HUES48 (cell line): ENCODE measurements at regions not wholly inside any gene's neighbourhood (a gene's known extent, or its start where the extent isn't known, plus 50 kb on each side); places are given as distances from the start of the nearest gene placed in this dataset.

Experiments
- H3K27ac ChIP-seq: one replicate; pipeline ENCODE4 v1.7.0; 2013; ENCODE audit warnings: low read depth, low read length, inconsistent platforms
- H3K27me3 ChIP-seq: 2 replicates; pipeline ENCODE4 v1.6.1; 2013; ENCODE audit warnings: mild to moderate bottlenecking, low read length; ENCODE audit not compliant: control insufficient read depth, insufficient read depth
- H3K36me3 ChIP-seq: 2 replicates; pipeline ENCODE4 v1.6.1; 2013; ENCODE audit warnings: low read length; ENCODE audit not compliant: control insufficient read depth, insufficient read depth
- H3K4me1 ChIP-seq: 2 replicates; pipeline ENCODE4 v1.6.1; 2013; ENCODE audit warnings: mild to moderate bottlenecking, low read length; ENCODE audit not compliant: control insufficient read depth, insufficient read depth
- H3K4me3 ChIP-seq: 2 replicates; pipeline ENCODE4 v1.5.1; 2013; ENCODE audit warnings: mild to moderate bottlenecking, low read depth, low read length
- H3K9ac ChIP-seq: 2 replicates; pipeline ENCODE4 v1.6.1; 2013; ENCODE audit warnings: mild to moderate bottlenecking, low read depth, low read length, moderate library complexity
- H3K9me3 ChIP-seq: 2 replicates; pipeline ENCODE4 v1.6.1; 2013; ENCODE audit warnings: low read length; ENCODE audit not compliant: control insufficient read depth, insufficient read depth

DNA sequence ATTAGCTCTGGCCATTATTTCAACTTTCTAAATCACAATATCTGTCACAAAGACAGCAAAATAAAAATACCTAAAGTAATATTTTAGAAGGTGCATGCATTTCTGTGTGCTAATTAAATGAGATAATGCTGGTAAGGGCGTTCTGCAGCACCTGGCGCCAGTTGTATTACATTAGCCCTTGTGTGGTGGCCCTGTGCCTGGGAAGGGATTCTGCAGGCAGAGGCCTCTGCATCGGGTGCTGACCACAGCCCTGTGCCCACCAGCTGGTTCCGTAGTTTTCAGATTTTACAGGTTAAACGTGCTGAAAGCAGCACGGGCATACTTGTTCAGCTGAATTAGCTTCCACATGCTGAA is 157.7 kb upstream of the PRKCQ start:
- Histone ChIP-seq H3K4me3 (peak overlapping the region; percentile 9; the same call in 1 of the 2 replicates), H3K36me3 (no peaks in the 10 kb centered on the region), H3K27ac (peak overlapping the region; percentile 65), H3K4me1 (peaks cover 30% of the 10 kb centered on the region), H3K9ac (no peak overlapping the region), H3K9me3 (no peaks in the 10 kb centered on the region), H3K27me3 (no peaks in the 10 kb centered on the region)

- Histone ChIP-seq H3K4me1 (peaks cover 30% of the 10 kb centered on the region), H3K4me3 (peak overlapping the region; percentile 9; the same call in 1 of the 2 replicates), H3K36me3 (no peaks in the 10 kb centered on the region), H3K27ac (peak overlapping the region; percentile 65), H3K9me3 (no peaks in the 10 kb centered on the region), H3K27me3 (no peaks in the 10 kb centered on the region), H3K9ac (no peak overlapping the region; the same call in 1 of the 2 replicates)
Measured at GRCh38 chr10:6737080-6737641, 157.1 kb upstream of the PRKCQ start.

DNA sequence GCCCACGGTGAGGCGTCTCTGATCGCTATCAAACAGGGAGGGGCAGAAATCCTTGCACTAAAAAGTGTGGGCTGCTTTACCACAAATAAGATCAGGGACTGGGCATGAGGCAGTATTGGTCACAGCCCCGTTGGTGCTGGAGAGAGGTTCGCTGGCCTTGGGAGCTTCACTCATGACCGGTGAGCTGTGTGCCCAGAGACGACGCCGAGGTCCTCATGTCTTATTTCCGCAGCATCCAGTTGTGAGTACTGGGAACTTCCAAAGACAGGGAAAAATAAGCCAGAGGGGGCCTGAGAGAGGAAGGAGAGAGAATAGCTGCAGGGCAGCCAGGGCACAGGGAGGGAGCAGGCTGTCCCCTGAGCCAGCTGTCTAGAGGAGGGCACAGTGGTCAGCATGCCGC is 154.2 kb upstream of the PRKCQ start:
- Histone ChIP-seq H3K4me3 (no peak overlapping the region), H3K27me3 (no peaks in the 10 kb centered on the region; the same call in 1 of the 2 replicates), H3K36me3 (no peaks in the 10 kb centered on the region), H3K4me1 (peaks cover 30% of the 10 kb centered on the region), H3K9me3 (no peaks in the 10 kb centered on the region), H3K9ac (no peak overlapping the region), H3K27ac (no peak overlapping the region)

DNA sequence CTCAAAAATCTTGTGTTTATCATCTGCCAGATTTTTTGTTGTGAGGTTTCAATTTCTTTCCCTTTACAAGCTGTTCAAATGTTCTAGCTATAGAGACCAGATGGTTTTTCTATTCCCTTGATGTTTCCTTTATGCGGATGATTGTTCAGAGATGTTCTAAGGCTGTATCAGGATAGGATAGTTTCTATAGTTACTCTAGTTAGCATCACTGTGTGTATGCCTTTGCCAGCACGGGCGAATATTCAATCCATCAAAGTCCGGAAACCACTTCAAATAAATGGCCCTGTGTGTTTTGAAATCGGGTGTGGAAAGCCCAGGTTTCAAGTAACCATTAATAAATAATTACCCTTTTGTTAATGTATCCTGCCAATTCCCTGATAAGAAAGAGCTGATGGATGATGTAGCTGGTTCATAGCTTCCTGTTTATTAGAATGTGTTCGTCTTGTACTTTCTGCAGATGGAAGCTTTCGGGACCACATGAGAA is 149.8 kb upstream of the PRKCQ start:
- Histone ChIP-seq H3K27ac (no peak overlapping the region), H3K9me3 (no peaks in the 10 kb centered on the region), H3K36me3 (no peaks in the 10 kb centered on the region), H3K27me3 (no peaks in the 10 kb centered on the region; the same call in 1 of the 2 replicates), H3K4me1 (no peaks in the 10 kb centered on the region), H3K9ac (no peak overlapping the region), H3K4me3 (no peak overlapping the region)

DNA sequence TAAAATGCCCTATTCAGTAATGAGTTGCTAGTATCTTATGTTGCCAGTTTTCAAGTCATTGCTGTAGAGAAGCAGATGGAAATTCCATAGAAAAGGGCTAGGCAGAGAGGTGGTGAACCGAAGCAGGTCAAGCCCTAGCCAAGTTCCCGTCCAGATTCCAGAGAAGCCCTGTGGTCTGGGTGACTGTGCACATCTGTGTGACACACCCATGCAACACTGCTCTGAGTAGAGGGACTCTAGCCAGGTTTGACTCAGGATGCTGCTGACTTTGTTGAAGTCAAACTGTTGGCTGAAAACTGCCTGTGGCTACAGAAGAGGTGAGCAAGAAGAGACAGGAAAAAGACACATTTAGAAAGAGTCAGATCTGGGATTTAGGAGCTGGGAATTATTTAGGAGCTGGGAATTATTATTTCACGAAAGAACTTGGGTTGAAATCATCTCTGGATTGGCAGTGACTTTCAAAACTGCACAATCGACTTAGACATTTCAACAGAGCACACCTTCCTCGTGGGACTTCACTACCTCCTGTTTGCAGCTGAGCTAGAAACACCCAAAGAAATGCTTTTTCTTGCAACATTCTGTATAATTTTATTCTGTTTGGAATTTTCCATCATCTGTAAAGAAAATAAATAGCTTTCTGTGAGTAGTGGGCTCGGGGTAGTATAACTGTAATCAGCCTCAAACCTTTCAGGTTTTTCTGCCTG is 149.1 kb upstream of the PRKCQ start:
- Histone ChIP-seq H3K27ac (no peak overlapping the region), H3K9ac (no peak overlapping the region), H3K9me3 (no peaks in the 10 kb centered on the region), H3K4me1 (no peaks in the 10 kb centered on the region), H3K36me3 (no peaks in the 10 kb centered on the region), H3K4me3 (no peak overlapping the region), H3K27me3 (no peaks in the 10 kb centered on the region; the same call in 1 of the 2 replicates)

- no peak overlapping the region for H3K9ac ChIP-seq
- no peaks in the 10 kb centered on the region for H3K36me3 ChIP-seq
- H3K4me1 ChIP-seq, result peaks cover 11% of the 10 kb centered on the region
- no peaks in the 10 kb centered on the region for H3K9me3 ChIP-seq
- H3K27me3 ChIP-seq, result no peaks in the 10 kb centered on the region; the same call in 1 of the 2 replicates
- H3K27ac ChIP-seq, result no peak overlapping the region
- no peak overlapping the region for H3K4me3 ChIP-seq
Measured at GRCh38 chr10:6726924-6727323, 146.8 kb upstream of the PRKCQ start.

GRCh38 chr10:6722616-6723004 is 142.5 kb upstream of the PRKCQ start:
- Histone ChIP-seq H3K27ac (peak overlapping the region; percentile 74), H3K9ac (no peak overlapping the region), H3K4me3 (no peak overlapping the region), H3K27me3 (no peaks in the 10 kb centered on the region), H3K9me3 (no peaks in the 10 kb centered on the region), H3K4me1 (peaks cover 31% of the 10 kb centered on the region), H3K36me3 (no peaks in the 10 kb centered on the region)

DNA sequence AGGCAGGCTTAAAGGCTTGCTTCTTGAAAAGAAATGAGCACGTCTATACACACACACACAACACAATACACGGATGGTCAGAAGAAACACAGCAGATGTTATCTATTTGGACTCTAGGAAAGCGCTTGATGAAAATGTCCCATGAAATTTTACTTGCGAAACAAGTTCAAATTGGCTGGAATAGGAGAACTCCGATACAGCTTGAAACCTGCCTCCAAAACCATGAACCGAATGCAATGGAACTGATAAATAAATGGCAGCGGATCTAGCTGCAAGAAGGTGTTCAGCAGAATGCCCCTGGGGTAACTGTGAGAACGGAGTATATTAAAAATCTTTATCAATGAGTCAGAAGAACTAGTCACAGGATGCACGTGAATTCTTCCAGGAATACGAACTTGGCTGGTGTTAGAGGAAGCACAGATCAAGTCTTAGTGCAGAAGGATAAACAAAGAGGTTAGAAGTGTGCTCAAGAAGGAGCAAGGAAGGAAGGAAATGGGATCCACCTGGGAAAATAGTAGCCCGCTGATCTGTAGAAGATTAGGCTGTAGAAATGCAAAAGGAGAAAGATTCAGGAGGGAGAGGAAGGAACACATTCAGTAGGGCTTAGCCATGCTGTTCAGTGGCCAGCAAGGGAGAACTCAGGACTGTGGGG is 142.0 kb upstream of the PRKCQ start:
- Histone ChIP-seq H3K4me1 (peaks cover 31% of the 10 kb centered on the region), H3K36me3 (no peaks in the 10 kb centered on the region), H3K27ac (peak overlapping the region; percentile 74), H3K9me3 (no peaks in the 10 kb centered on the region), H3K9ac (no peak overlapping the region), H3K4me3 (no peak overlapping the region), H3K27me3 (no peaks in the 10 kb centered on the region)

GRCh38 chr10:6721480-6721879 is 141.4 kb upstream of the PRKCQ start:
- no peak overlapping the region for H3K27ac ChIP-seq
- H3K36me3 ChIP-seq, result no peaks in the 10 kb centered on the region
- no peaks in the 10 kb centered on the region for H3K9me3 ChIP-seq
- H3K4me3 ChIP-seq, result no peak overlapping the region
- H3K9ac ChIP-seq, result no peak overlapping the region
- H3K27me3 ChIP-seq, result no peaks in the 10 kb centered on the region
- H3K4me1 ChIP-seq, result peaks cover 31% of the 10 kb centered on the region

GRCh38 chr10:6719561-6719960 is 139.5 kb upstream of the PRKCQ start:
- no peaks in the 10 kb centered on the region for H3K9me3 ChIP-seq
- H3K4me3 ChIP-seq, result no peak overlapping the region
- no peak overlapping the region for H3K9ac ChIP-seq
- H3K4me1 ChIP-seq, result peaks cover 31% of the 10 kb centered on the region
- no peaks in the 10 kb centered on the region for H3K27me3 ChIP-seq
- H3K27ac ChIP-seq, result no peak overlapping the region
- H3K36me3 ChIP-seq, result no peaks in the 10 kb centered on the region

- Histone ChIP-seq H3K4me1 (peaks cover 31% of the 10 kb centered on the region), H3K9ac (no peak overlapping the region), H3K4me3 (no peak overlapping the region), H3K36me3 (no peaks in the 10 kb centered on the region), H3K27ac (no peak overlapping the region), H3K9me3 (no peaks in the 10 kb centered on the region), H3K27me3 (no peaks in the 10 kb centered on the region)
Measured at GRCh38 chr10:6718550-6718949, 138.5 kb upstream of the PRKCQ start.
